GM12892 (cell line): ENCODE measurements at regions not wholly inside any gene's neighbourhood (a gene's known extent, or its start where the extent isn't known, plus 50 kb on each side); places are given as distances from the start of the nearest gene placed in this dataset.

Source experiments
- POLR2A ChIP-seq: IDR thresholded peaks from 2 replicates; pipeline ENCODE4 v1.6.1; 2011; ENCODE audit warnings: low read depth, low read length, control low read depth
- POLR2AphosphoS5 ChIP-seq: IDR thresholded peaks from 2 replicates; pipeline ENCODE4 v1.6.1; 2011; ENCODE audit warnings: low read depth, low read length, control low read depth

GRCh38 chr7:3133811-3134385 is 90.2 kb upstream of the CARD11 start:
- no peak for TF ChIP-seq POLR2AphosphoS5
- no peak for TF ChIP-seq POLR2A
